ENCODE measurements at regions not wholly inside any gene's neighbourhood (a gene's known extent, or its start where the extent isn't known, plus 50 kb on each side); places are given as distances from the start of the nearest gene placed in this dataset.
"Not testable (repeated sequence)": the region's sequence is repeated elsewhere in the genome, so short reads cannot be mapped to it uniquely, and the experiment has no call there.

GRCh38 chr13:112255550-112256120, 120.5 kb upstream of the SPACA7 start:
- DNase-seq (ENCODE audit: low spot score): no peak

GRCh38 chr13:112256716-112257494, 119.2 kb upstream of the SPACA7 start:
- no peak for ATAC-seq

More at GRCh38 chr13:112255550-112256120, 120.5 kb upstream of the SPACA7 start:
- no peak for ATAC-seq

GRCh38 chr13:112259511-112259910, 116.6 kb upstream of the SPACA7 start:
- DNase-seq (ENCODE audit: low spot score): no peak
- no peak for ATAC-seq

More at GRCh38 chr13:112256716-112257494, 119.2 kb upstream of the SPACA7 start:
- DNase-seq (ENCODE audit: low spot score): no peak

GRCh38 chr13:112260108-112261055, 115.8 kb upstream of the SPACA7 start:
- DNase-seq (ENCODE audit: low spot score) (no peak), ATAC-seq (no peak)

GRCh38 chr13:112261924-112262323, 114.2 kb upstream of the SPACA7 start:
- DNase-seq (ENCODE audit: low spot score) (no peak), ATAC-seq (no peak)

- no peak for DNase-seq (ENCODE audit: low spot score)
Observed at GRCh38 chr13:112263152-112263551, 113.0 kb upstream of the SPACA7 start.

GRCh38 chr13:112267660-112268059, 108.5 kb upstream of the SPACA7 start:
- DNase-seq (ENCODE audit: low spot score): no peak
- no peak for ATAC-seq

More at GRCh38 chr13:112263152-112263551, 113.0 kb upstream of the SPACA7 start:
- ATAC-seq: no peak

GRCh38 chr13:112270951-112271350, 105.2 kb upstream of the SPACA7 start:
- ATAC-seq (no peak), DNase-seq (ENCODE audit: low spot score) (no peak)

GRCh38 chr13:112286733-112287132, 89.4 kb upstream of the SPACA7 start:
- not testable (repeated sequence) for DNase-seq (ENCODE audit: low spot score); ATAC-seq

- DNase-seq (ENCODE audit: low spot score) (no peak), ATAC-seq (no peak)
Observed at GRCh38 chr13:112320303-112320702, 55.9 kb upstream of the SPACA7 start.

GRCh38 chr13:112322557-112322956, 53.6 kb upstream of the SPACA7 start:
- DNase-seq (ENCODE audit: low spot score): no peak
- ATAC-seq: no peak

- DNase-seq (ENCODE audit: low spot score): no peak
- ATAC-seq: no peak
Observed at GRCh38 chr13:112324116-112324515, 52.0 kb upstream of the SPACA7 start.

GRCh38 chr13:112325142-112325808, 50.9 kb upstream of the SPACA7 start:
- no peak for DNase-seq (ENCODE audit: low spot score)
- ATAC-seq: no peak

- ATAC-seq: no peak
- no peak for DNase-seq (ENCODE audit: low spot score)
Observed at GRCh38 chr13:112325920-112326645, 50.1 kb upstream of the SPACA7 start.

Data from left lobe of liver (tissue), 2 donors.